ENCODE measurements at regions not wholly inside any gene's neighbourhood (a gene's known extent, or its start where the extent isn't known, plus 50 kb on each side); places are given as distances from the start of the nearest gene placed in this dataset.
A peak's percentile ranks its signal among the peaks of the same experiment; 100 is the strongest.
"Not testable (repeated sequence)": the region's sequence is repeated elsewhere in the genome, so short reads cannot be mapped to it uniquely, and the experiment has no call there.

DNA sequence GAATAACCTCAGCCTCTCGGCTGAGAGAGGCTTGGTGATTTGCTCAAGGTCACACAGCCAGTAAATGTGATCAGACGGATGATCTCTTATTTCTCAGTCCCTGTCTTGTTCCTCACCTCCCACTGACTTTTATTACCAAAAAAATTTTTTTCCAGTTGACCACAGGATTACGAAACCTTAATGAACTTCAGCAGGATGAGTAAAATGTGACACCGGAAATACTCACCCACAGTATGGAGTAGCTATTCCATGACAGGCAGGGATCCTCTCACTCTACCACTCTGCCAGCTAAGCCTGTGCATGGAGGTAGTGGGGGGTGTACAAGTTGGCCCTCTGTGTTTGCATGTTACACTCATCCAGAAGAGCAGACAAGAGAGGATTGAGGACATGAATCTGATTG, 916.4 kb downstream of the UQCRFS1 start:
- peak; percentile 64 for DNase-seq (ENCODE audit: low read depth)

DNA sequence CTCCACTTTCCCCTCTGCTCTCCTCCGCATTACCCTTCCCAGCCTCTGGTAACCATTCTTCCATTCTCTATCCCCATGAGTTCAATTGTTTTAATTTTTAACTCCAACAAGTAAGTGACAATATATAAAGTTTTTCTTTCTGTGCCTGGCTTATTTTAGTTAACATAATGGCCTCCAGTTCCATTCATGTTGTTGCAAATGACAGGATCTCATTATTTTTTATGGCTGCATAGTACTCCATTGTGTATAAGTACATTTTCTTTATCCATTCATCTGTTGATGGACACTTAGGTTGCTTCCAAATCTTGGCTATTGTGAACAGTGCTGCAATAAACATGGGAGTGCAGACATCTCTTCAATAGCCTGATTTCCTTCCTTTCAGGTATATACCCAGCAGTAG, 918.0 kb downstream of the UQCRFS1 start:
- not testable (repeated sequence) for DNase-seq (ENCODE audit: low read depth)

DNA sequence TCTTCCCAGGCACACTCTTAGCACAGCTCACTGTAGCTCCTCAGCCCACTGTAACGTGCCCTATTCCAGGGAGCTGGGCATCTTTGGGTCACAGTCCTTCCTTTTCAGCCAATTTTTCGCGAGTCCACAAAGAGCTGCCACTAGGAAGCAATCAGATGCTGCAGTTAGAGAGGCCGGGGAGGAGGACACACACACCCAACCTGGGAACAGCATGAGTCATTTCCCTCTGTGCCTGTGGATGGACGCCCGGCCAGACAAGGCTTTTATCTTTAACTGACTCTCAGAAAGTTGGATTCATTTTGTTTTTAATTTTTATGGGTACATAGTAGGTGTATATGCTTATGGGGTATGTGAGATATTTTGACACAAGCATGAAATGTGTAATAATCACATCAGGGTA, 918.6 kb downstream of the UQCRFS1 start:
- DNase-seq (ENCODE audit: low read depth) = peak; percentile 82

GRCh38 chr19:28293685-28294084, 919.3 kb downstream of the UQCRFS1 start:
- DNase-seq (ENCODE audit: low read depth) = no peak

- DNase-seq (ENCODE audit: low read depth) = no peak
Observed at GRCh38 chr19:28292822-28293500, 920.0 kb downstream of the UQCRFS1 start.

GRCh38 chr19:28291874-28292273, 921.1 kb downstream of the UQCRFS1 start:
- no peak for DNase-seq (ENCODE audit: low read depth)

GRCh38 chr19:28290963-28291657, 921.8 kb downstream of the UQCRFS1 start:
- DNase-seq (ENCODE audit: low read depth) = no peak

GRCh38 chr19:28289295-28290063, 923.5 kb downstream of the UQCRFS1 start:
- peak; percentile 84 for DNase-seq (ENCODE audit: low read depth)

GRCh38 chr19:28288572-28289264, 924.2 kb downstream of the UQCRFS1 start:
- no peak for DNase-seq (ENCODE audit: low read depth)

DNA sequence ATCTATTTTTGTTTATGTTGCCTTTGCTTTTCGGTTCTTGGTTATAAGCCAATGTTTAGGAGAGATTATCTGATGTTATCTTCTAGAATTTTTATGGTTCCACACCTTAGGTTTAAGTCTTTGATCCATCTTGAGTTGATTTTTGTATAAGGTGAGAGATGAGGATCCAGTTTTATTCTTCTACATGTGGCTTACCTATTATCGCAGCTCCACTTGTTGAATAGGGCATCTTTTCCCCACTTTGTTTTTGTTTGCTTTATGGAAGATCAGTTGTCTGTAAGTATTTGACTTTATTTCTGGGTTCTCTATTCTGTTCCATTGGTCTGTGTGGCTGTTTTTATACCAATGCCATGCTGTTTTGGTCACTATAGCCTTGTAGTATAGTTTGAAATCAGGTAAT, 927.0 kb downstream of the UQCRFS1 start:
- DNase-seq (ENCODE audit: low read depth) = no peak

GRCh38 chr19:28285078-28285477, 927.9 kb downstream of the UQCRFS1 start:
- DNase-seq (ENCODE audit: low read depth) = no peak

- DNase-seq (ENCODE audit: low read depth) = no peak
Observed at GRCh38 chr19:28284389-28284788, 928.6 kb downstream of the UQCRFS1 start.

DNA sequence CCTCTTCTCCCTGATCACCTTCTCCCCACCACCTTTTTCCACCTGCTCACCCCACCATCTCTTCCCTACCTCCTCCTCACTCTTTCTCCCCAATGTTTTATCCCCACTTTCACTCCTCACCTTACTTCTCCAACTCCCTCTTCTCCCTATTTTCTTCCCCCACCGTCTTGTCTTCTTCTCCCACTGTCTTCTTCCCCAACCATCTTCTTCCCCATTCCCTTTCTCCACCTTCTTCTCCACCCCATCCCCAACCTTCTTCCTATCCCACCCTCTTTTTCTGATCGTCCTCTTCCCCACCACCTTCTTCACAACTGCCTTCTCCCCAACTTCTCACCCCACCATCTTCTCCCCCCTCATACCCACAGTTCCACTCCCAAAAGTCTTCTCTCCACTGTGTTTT, 929.4 kb downstream of the UQCRFS1 start:
- no peak for DNase-seq (ENCODE audit: low read depth)

GRCh38 chr19:28281676-28282075, 931.3 kb downstream of the UQCRFS1 start:
- DNase-seq (ENCODE audit: low read depth) = no peak

GRCh38 chr19:28264556-28264955, 948.4 kb downstream of the UQCRFS1 start:
- no peak for DNase-seq (ENCODE audit: low read depth)

DNA sequence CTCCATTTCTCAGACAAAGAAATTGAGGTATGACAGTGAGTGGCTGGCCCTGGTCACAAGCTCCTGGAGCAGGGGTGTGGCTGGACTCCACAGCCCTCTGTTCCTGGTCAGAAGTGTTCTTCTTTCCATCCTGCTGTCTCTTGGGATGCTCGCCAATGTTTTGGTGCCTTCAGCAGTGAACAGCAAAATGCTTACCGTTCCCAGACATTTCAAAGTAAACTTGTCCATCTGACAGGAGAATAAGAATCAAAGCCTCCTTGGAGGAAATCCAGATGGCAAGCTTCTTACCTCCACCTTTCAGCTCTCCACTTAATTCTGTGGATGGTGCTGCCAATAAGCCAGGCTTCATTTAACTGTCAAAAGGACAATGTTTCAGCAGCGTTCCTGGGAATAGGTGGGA, 954.1 kb downstream of the UQCRFS1 start:
- no peak for DNase-seq (ENCODE audit: low read depth)

GRCh38 chr19:28257396-28257795, 955.6 kb downstream of the UQCRFS1 start:
- DNase-seq (ENCODE audit: low read depth) = no peak

GRCh38 chr19:28247243-28247642, 965.7 kb downstream of the UQCRFS1 start:
- no peak for DNase-seq (ENCODE audit: low read depth)

GRCh38 chr19:28245937-28246336, 967.0 kb downstream of the UQCRFS1 start:
- DNase-seq (ENCODE audit: low read depth) = no peak

- peak; percentile 41 for DNase-seq (ENCODE audit: low read depth)
Observed at GRCh38 chr19:28244966-28245365, 968.0 kb downstream of the UQCRFS1 start.

DNA sequence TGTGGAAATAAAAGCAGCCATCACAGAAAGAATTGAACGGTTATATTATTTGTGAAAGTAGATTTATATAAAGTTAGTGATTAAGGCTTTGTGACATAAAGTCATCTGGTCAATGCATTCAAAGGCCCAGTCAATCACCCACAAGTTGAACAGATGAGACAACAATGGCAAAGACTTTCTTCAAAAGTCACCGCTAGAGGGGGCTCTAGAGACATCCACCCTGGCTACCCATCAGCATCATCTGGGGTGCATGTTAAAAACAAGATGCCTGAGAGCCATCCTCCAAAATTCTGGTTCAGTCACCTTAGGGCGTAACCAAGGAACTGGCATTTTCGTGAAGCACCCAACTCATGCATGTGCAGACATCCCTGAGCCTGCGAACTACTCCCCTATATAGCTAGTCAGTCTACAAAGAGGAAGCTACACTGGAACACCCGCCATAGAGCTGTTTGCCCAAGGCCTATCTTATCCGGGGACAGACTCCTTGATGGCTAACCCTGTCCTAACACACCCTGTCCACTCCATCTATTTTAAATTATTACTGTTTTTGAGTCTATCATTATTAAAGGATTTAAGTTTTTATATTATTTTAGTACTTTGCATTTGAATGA, 970.5 kb downstream of the UQCRFS1 start:
- peak; percentile 48 for DNase-seq (ENCODE audit: low read depth)

GRCh38 chr19:28239270-28239669, 973.7 kb downstream of the UQCRFS1 start:
- peak; percentile 41 for DNase-seq (ENCODE audit: low read depth)
